ENCODE measurements at regions not wholly inside any gene's neighbourhood (a gene's known extent, or its start where the extent isn't known, plus 50 kb on each side); places are given as distances from the start of the nearest gene placed in this dataset.
"Not testable (repeated sequence)": the region's sequence is repeated elsewhere in the genome, so short reads cannot be mapped to it uniquely, and the experiment has no call there.

DNA sequence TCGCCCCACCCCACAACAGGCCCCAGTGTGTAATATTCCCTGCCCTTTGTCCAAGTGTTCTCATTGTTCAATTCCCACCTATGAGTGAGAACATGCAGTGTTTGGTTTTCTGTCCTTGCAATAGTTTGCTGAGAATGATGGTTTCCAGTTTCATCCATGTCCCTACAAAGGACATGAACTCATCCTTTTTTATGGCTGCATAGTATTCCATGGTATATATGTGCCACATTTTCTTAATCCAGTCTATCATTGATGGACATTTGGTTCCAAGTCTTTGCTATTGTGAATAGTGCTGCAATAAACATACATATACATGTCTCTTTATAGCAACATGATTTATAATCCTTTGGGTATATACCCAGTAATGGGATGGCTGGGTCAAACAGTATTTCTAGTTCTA, 132.7 kb downstream of the SNX10 start:
- not testable (repeated sequence) for DNase-seq

DNA sequence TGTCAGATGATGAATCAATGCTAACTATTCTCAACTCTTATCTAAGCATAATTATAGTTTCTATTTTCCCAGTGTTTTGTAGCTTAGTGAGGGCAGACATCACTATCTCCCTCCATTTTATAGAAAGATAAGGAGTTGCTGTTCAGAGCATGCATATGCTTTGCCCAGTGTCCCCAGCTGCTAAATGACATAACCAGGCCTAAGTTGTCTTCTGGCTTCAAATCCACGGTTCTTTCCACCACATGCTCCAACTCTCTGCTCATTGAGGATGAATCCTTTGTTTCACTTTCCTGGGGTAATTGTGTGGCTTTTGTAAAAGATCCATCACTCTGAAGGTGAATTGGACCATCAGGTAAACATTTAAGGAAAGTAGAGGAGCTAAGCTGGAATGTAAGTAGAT, 134.0 kb downstream of the SNX10 start:
- no peak for DNase-seq

DNA sequence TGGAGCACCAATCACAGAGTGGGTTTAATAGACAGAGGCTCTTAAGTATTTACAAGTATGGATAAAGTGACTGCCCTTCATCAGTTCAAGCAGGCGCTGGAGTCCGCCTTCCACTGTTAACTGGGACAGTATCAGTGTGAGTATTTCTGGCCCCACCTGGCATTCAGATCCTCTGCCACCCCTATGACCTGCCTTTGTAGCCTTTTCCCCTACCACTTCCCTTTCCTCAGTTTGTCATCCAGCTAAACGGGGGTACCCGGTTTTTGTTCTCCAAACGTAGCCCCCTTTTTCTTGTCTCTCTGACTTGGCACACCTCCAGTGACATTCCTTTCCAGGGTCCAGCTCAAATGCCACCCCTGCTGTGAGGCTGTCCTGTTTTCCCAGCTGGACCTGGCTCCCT, 134.4 kb downstream of the SNX10 start:
- DNase-seq, result peak; percentile 48 to 64

DNA sequence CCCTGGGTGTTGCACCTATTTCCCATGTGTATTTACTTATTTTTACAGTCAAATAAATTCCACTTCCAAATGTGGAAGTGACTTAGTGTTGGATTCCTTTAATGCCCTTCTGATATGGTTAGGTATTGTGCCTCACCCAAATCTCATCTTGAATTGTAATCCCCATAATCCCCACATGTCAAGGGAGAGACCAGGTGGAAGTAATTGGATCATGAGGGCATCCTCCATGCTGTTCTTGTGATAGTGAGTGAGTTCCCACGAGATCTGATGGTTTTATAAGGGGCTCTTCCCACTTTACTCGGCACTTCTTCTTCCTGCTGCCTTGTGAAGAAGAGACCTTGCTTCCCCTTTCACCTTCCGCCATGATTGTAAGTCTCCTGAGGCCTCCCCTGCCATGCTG, 136.9 kb downstream of the SNX10 start:
- peak; percentile 81 to 84 for DNase-seq

DNA sequence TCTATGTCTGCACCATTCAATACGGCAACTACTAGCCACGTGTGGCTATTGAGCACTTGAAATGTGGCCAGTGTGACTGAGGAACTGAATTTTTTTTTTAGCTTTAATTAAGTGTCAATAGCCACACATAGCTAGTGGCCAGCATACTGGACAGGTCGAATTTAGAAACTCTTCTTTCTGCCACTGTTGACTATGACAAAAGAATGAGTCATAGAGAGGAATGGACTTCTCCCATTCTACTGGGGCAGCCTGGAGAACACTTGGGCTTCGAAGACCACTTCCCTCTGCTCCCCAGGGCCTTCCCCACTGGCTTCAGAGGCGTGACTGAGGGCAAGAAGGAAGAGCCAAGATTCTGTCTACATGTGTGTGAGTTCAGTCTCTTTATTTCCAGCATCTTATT, 137.5 kb downstream of the SNX10 start:
- DNase-seq, result no peak

DNA sequence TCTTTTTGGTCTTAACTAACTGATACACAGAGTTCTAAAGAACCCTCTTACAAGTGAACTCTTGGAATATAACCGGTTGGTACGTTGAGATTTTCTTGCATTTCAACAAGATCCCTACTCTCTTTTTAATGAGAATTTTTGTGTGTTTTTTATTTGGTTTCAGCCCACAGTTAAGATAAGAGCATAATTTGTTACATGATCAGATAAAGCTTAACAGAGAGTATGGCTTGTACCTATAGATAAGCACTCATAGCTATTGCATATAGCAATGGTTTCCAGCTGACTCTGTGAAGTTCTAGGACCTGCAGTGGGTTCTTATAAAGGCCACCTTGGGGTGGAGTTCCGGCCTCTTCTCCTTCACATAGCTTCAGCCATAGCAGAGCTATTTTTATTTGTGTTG, 143.3 kb downstream of the SNX10 start:
- no peak for DNase-seq

DNA sequence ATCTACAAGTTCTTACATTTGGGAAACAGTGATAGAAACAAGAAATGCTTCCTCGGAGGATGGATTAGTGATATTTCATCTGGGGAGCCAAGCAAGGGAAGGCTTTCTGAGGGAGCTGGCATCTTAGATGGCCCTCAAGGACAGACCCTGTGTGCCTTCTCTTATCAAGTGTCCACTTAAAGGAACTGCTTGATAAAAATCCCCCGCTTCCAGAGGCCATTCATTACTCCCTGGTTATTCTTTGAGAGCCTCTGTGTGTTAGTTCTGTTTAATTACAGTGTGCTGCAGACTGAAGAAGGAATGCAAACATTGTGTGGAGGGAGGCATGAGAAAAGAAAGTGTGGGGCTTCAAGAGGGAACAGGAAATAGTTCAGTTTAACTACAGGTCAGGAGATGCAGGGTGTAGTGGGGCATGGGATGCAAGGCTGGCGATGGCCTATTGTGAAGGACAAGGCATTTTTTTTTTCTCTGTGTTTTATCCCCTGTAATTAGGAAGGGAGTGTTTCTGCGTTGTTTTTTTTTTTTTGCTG, 145.4 kb downstream of the SNX10 start:
- DNase-seq, result no peak

DNA sequence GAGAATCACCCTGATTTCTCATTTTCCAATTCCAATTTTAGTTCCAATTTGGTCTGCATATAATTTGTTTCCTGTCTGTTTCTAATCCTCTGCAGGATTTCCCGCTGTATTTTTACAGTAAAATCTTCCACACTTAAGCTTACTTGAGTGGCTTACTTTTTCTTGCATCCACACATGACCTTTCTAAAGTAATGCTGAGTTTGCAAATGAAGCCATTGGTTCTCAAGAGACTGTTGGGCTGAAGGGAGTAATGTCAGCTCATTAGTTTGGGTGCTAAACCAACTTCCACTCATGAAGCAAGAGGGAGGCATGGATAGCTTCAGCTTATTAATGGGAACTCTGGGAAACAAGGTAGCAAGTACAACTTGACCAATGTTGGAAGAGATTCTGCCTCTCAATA, 146.4 kb downstream of the SNX10 start:
- DNase-seq, result no peak

DNA sequence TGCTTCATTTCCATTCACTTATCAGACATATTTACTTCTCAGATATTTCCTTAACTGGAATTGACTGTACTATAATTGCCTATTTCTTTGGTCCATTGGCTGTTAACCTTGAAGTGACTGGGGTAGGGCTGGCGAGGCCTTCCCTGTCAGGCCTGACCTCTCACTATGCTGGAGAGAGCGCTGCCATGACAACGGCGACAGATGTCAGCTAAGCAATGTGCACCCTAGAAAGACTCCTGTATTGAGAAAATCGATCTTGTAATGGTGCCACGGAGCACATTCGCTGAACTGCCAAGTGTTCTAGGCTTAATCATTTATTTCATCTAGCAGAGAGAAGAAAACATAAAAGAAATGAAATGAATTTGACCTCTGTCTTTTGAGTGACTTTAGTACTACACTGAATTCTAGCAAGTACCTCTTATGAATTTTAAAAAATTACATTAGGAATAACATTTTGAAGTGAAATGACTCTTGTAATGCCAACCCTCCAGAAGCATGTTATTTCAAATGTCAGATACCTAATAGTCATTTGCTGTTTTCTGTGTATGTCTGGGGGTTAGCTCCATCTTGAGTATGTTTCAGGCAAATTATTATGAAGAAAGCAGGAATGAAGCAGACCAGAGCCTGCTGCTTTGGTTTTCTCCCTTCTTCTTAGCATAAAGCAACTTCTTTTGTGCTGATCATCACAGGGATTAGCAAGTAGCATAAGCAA, 148.0 kb downstream of the SNX10 start:
- peak; percentile 57 to 81 for DNase-seq

DNA sequence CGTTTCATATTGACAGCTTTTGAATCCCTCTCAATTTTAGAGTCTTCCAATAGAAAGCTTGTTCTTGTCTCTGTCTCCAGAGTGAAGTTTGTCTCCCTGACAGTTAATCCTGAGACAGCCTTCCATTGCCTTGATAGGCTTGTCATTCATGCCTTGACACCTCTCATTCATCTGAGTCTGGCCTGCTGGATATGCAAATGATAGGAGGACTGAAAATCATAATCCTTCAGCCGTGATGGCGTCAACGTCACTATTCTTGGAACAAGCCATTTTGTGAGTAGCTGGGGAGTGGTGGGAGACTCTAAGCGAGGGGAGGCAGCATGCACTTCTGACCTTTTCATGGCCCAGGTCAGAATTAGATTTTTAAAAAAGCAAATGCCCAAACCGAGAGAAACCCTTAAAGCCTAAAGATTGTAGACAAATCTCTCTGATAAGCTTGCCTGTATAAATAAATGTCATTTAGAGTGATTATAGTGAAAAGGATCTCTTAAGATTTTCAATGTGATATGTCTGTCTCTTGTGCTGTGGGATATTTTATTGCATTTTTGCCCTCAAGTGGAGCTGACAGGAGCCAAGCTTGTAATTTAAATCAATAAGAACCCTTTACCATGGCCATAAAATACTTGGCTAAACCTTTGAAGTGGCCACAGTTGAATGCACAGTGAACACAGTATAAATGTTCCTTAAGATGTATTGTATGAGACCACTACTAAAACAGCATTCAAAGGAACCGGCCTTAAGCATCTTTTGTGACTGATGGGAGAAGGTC, 148.8 kb downstream of the SNX10 start:
- peak; percentile 48 to 81 for DNase-seq

DNA sequence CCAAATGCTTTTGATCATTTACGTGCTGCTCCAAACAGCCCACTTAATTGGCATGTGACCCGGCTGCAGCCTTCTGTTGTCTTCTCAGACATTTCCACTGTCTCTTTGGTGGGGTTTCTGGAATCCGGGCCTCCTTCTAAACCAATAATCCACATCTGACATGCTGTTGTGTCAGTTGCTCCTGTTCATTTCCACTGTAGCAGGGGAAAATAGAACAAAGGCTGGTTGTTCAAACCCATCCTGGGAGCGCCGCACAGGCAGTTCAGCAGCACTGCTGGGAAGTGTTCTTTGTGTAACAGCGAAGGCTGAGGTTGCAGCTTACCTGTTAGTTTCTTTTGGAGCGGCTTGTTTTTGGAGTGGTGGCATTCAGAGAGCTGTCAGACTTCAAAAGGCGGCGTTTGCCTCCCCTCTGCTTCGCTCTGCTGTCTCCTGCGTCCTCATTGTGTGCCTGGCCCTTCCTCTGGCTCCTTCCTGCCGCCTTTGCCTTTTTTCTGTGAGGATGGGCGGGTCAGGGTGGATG, 149.4 kb downstream of the SNX10 start:
- DNase-seq, result peak; percentile 48 to 81

DNA sequence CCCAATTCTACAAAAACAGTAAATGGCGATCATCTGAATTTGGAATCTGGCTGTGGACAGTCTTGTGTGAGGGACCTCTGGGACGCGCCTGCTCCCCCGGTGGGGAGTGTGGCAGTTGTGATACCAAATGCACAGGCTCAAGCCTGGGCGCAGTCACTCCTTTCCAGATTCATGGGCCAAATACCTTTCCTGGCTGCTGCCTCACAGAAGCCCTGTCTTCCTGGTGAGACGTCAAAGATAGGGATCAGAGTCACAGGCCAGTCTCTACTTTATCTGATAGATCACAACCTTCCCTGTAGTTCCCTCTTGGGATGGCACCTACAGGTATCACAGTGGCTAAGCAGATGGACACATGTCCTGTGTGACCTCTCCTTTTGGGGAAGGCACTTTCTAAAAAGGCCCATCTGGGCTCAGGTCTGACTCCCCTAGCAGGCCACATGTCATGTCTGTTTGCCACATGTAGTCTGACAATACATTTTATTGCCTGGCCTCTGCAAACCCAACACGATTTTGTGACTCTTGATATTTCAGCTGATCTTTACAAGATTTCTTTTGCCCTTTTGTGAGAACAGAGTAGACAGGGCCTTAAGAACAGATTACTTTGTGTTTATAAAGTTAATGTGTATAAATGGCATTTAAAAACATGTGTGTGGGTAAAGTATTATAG, 150.1 kb downstream of the SNX10 start:
- DNase-seq, result peak in 1 of 2 experiments; percentile 45

DNA sequence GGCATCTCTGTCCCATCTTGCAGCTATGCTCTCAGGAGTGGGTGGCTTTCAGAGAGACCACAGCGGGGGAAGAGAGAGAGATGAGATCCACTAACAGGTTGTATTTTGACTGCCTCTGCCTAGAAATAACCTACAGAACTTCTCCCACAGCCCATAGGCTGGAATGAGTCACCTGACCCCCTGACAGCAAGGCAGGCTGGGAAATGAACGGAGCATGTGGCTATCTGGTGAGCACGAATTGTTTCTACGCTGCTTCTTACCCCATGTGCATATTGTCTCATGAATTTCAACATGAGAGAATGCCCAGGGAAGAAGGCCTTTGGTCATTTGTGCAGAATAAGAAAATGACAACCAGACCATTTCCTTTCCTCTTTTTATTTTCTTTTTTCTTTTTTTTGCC, 151.3 kb downstream of the SNX10 start:
- no peak for DNase-seq

DNA sequence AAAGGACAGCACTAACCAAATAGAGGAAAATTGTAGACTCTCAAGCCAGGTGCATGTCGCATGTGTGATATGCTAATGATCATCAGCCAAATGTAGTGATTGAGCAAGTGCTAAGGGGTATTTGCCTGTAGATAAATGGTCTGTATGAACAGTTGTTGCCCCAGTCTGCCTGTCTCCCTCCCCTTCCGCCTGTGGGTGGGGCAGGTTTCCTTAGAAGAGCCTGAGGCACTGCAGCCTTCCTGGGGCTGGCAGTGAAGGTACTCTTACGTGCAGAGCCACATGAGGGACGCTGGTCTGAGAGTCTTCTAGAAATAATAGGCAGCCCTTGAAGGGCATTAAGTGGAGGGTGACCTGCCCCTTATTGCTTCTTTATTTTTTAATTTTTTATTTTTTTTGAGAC, 152.1 kb downstream of the SNX10 start:
- no peak for DNase-seq

DNA sequence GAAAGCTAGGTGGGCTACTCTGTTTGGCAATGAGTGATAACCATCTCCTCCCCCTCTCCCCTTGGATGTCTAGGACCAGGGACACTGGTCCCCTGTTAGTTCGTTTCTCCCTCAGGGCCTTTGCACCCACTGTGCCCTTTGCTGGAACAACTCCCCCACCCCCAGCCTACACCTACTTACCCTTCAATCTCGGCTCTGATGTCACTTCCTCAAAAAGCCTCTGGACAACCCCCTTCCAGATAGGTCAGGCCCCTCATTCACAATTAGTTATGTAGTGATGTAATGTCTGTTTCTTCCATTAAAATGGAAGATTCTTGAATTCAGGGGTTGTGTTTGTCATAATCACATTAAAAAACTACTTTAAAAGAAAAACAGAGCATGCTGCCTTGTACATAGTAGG, 152.9 kb downstream of the SNX10 start:
- DNase-seq, result no peak

DNA sequence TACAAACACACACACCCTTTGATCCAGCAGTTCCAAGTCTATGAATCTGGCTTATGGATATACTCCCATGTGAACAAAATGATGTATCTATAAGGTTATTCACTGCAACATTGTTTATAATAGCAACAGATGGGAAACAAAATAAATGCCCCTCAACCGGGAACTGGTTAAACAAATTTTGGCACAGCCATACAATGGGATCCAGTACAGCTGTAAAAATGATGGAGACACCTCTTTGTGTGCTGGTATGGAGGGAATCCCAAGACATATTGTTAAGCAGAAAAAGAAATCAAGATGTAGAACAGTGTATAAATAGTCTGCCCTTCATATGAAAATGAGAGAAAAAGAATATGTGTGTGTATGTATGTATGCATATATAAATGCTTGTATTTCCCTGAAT, 155.5 kb downstream of the SNX10 start:
- DNase-seq, result no peak

DNA sequence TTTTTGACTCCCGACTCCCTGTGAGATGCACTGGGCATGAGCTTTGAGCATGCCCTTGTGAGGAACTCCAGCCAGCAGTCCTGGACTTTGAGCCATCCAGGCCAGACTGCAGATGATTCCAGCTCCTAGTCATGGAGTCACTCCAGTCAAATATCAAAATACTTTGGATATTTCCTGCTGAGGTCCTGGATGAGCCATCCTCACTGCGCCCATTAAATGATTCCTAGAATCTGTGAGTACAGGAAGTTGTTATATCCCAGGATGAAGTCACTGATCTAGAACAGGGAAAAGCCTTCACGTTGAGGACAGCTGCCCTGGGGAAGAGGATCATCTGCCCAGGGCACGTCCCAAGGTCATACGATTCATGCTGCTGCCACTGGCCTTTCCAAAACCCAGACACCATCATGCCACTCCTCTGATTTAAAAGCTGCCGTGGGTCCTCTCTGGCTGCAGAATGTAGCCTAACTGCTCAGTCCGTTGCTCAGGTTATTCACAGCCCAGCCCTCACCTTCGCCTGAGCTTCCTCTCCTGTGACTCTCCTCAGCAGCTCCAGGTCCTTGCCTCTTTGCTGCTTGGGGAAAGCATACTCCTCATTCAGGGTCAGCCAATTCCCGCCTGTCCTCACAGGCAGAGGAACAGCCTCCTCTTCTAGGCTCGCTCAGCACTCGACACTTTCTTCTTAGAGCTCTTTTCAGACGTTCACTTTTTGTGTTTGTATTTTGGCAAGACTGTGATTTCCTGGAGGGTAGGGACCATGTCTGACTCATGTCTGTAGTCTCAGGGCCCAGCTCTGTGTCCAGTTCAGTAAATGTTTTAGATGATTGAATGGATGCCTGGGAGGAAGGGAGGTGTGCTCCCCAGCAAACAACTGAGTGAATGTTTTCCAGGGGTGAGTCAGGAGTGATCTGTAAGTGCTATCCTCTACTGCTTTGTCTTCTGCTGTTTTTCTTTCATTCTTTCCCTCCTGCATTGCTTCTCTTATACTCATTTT, 157.8 kb downstream of the SNX10 start:
- DNase-seq, result no peak

DNA sequence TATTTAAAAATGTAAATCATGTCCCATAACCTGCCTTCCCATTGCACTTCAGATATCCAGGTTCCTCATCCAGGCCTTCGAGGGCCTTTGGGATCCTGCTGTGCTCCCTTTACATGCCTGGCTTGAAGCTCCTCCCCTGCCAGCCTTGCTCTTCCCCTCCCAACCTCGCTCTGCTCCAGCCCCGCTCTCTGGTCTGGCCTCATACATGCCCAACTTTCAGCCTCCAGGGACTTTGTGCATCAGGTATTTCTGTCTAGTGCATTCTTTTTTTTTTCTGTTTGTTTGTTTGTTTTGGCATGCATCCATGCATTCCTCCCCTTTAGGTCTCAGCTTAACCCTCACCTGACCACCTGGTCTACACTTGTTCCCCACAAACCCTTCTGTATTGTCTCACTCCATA, 160.3 kb downstream of the SNX10 start:
- DNase-seq, result no peak

DNA sequence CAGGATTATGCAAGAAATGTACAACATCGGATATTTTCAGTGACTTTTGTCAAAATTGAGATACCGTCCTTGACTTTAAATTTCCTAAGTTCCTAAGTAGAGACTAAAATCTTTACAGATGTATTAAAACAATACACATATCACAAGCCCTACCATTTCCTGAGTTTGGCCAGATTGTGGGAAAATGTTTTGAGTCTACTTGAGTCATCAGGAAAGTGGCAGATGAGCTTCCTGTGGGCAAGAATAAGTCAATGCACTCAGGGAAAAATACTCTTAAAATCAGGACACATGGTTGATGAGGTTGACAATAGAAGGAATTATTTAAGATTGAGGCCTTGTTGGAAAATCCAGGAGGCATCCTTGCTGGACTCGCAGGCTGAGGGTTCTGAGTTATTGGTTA, 162.5 kb downstream of the SNX10 start:
- DNase-seq, result no peak

DNA sequence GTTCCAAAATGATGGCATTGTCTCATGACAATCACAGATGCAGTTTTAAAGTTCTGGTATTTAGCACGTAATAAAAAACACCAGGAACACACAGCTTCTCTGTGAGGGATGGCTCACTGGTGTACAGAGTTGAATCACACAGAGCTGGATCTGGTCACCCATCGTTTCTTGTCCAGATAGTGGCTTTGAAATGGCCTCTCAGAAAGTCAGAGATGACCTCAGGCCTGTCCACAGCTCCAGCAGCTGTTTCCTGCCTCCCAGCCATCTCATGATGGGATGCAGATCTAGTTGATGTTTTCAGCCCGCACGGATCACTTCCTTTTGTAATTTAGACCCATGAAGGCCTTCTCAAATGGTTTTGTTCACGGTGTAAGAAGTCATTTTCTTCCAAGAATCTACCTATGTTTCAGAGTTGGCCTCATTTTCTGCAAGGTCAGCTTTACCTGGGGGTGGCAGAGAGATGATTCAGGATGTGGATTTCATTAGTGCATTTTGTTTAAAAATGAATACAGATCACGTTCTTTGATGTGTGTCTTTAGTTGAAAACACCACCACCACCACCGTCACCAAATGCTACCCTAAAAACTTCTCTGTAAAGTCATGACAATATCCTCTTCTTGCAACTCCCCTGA, 166.2 kb downstream of the SNX10 start:
- DNase-seq, result no peak

DNA sequence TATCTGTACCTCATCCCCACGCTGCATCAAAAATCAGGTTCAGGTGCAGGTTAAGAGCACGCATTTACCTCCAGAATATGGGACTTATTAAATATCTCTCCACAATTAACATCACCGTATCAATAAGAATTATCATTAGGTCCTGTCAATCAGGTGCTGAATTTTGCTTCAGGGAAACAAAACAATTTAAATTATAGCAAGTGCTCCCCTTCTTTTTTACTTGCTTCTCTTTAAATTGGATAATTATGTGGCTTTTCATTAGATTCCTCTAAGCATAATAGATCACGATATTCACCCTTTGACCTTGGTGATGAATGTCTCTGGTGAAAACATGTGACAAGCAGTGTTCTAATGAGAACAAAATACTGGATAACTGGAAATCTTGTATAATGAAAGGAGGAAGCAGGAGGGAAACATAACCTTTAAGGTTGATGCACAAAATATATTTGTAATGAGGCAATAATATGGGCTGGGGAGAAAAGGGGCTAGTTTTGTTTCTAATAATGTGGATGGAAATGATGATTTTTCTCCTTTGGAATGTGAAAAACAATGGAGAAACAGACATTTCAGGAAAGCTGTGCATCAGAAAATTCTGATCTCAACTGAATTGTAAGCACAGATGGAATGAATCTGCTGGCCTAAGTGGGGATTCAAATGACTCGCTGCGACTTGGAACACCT, 166.9 kb downstream of the SNX10 start:
- DNase-seq, result no peak
